T-helper 2 cell (primary cell): ENCODE measurements at regions not wholly inside any gene's neighbourhood (a gene's known extent, or its start where the extent isn't known, plus 50 kb on each side); places are given as distances from the start of the nearest gene placed in this dataset.

Experiments
- DNase-seq, 5 experiments: peaks; one replicate each; pipeline versions ENCODE4 v3.0.0 to v3.0.0-alpha.2; 2012 to 2022

DNA sequence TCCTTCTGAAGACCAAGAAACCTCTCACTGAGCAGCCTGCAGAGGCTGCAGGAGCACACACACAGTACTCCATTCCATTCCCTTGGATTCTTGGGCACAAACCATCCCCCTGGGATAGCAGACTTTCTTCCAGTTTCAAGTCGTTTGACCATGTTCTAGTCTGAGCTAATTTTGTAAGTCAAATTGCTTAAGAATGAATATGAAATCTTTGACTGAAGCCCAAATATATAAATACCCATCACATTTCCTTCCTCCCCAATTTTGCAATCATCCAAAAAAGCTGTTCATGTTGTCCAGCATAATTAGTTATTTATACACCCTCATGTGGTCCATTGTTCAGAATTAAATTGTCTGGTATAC is 231.2 kb upstream of the TPRG1 start:
- no peak for DNase-seq

GRCh38 chr3:188941103-188941502 is 230.7 kb upstream of the TPRG1 start:
- no peak for DNase-seq

DNA sequence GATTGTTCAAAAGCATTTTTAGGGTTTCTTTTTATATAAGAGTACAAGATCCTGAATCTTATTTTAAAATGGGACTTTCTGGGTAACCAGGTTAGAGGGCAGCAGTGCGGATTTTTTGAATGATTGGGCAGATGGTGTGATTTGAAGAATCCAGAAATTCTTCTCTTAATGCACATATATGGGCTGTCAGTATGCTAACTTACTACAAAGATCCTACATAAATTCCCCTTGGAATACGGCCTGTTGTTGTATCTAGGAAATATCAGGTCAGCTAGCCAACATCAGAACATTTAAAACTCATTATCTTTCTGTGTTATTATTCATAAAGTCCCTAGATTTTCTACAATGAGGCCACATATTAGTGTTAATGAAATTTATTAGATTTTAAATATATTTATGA is 229.6 kb upstream of the TPRG1 start:
- DNase-seq = no peak

GRCh38 chr3:188943591-188943990 is 228.2 kb upstream of the TPRG1 start:
- DNase-seq = no peak

- DNase-seq = no peak
These were observed 227.7 kb upstream of the TPRG1 start for GRCh38 chr3:188944108-188944507.

- DNase-seq = no peak
These were observed 225.2 kb upstream of the TPRG1 start for GRCh38 chr3:188946351-188947240.

GRCh38 chr3:188947401-188948280 is 224.1 kb upstream of the TPRG1 start:
- DNase-seq = peak in 1 of 5 experiments; percentile 64

- no peak for DNase-seq
These were observed 223.3 kb upstream of the TPRG1 start for GRCh38 chr3:188948281-188948996.

GRCh38 chr3:188948997-188949389 is 222.8 kb upstream of the TPRG1 start:
- no peak for DNase-seq

DNA sequence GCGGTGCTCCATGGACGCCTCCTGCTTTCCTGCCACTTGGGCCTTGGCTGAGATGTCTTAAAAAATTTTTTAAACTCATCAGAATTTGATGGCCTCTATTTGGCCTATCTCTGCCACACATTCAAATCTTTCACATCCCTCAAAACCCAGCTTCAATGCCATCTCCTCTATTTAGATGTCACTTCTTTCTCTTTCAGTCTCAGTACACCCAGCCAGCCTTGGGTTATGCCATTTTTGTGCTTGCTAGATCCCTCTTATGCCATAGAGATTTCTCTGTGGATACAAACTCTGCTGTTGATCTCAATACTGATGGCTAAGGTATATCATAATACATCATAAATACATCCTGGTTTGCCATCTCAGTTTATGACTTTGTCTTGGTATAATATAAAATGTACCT is 222.3 kb upstream of the TPRG1 start:
- no peak for DNase-seq

- no peak for DNase-seq
These were observed 221.8 kb upstream of the TPRG1 start for GRCh38 chr3:188949996-188950395.

- peak in 1 of 5 experiments; percentile 30 for DNase-seq
These were observed 220.8 kb upstream of the TPRG1 start for GRCh38 chr3:188950832-188951489.

DNA sequence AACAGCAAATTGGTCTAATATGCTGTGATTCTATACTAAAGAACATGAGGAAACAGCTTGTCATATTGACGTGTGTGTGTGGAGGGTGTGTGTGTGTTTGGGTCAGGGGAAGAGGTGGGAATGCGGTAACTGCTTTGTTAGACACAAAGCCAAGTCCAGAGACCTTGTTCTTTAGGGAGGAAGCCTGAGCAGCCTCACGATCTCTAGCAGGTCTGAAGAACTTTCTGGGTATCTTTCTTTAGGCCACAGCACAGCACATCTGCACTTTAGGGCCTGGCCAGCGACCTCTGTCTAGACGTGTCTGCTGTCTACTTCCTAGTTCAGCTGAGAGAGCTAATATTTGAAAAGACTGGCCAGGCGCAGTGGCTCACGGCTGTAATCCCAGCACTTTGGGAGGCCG is 220.0 kb upstream of the TPRG1 start:
- DNase-seq = no peak

GRCh38 chr3:188954590-188955208 is 217.1 kb upstream of the TPRG1 start:
- peak; percentile 20 to 79 (median 57) for DNase-seq

DNA sequence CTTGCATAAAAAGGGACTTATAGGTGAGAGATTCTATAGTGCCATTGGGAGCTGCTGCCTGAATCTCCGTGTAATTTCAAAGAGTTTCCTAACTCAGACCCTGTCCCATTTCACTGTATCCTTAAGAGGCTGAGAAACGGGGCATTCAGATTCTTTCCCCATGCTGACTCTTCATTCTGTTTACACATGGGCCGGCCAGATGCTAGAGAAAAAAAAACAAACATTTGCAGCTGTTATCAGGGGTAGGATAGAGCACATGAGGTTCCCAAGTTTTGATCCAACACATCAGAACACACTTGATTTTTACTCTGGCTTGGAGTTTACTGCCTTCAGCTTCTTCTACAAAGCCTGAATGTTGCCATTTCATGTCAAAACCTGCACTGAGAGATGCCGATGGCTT is 215.9 kb upstream of the TPRG1 start:
- DNase-seq = no peak

DNA sequence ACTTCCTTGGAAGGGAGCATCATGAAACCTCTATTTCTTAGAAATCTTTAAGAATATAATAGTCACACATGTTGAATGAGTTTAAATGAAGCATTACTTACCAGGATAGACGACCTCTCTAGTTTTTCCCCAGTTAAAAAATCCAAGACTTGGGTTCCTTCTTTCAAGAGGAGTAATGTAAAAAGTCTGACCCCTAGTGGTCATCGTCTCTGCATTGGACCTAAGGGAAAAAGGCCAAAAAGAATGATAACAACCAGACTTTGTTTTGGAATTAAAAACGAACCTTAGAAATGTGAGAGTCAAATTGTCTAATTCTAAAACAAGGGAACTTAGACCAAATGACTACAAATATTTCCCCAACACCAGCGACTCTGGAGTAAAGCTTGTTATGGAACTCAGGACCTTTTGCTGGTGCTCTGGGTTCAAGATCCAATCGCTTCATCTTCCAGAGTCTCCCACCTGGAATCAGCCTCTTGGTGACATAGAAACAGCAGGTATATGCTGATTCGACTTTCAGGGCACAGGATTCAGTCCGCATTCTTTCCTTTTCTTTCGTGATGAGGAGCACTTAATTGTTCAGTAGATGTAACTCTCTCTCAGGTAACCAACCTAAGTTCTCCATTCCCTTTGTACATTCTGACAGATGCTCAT is 214.8 kb upstream of the TPRG1 start:
- DNase-seq = peak in 1 of 5 experiments; percentile 43

GRCh38 chr3:188959013-188959412 is 212.8 kb upstream of the TPRG1 start:
- DNase-seq = no peak

- DNase-seq = peak in 1 of 5 experiments; percentile 61
These were observed 209.2 kb upstream of the TPRG1 start for GRCh38 chr3:188962253-188963247.

DNA sequence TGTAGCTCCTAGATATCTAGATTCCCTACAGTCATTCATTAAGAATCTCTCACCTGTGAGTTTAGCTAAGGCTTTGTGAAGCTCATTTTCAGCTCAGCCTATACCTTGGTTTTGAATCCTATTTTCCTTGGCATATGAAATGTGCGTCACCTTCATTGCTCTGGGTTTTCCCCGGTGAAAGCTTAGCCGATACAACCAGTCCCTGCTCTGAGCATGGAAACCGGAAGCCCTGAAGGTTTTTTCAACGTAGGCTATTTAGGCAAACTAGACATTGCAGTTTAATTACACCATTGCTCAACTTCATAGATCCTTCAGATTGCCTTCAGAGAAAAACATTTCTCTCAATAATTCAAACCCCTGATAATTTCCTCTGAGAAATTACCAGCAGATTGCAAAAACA is 206.8 kb upstream of the TPRG1 start:
- DNase-seq = no peak

DNA sequence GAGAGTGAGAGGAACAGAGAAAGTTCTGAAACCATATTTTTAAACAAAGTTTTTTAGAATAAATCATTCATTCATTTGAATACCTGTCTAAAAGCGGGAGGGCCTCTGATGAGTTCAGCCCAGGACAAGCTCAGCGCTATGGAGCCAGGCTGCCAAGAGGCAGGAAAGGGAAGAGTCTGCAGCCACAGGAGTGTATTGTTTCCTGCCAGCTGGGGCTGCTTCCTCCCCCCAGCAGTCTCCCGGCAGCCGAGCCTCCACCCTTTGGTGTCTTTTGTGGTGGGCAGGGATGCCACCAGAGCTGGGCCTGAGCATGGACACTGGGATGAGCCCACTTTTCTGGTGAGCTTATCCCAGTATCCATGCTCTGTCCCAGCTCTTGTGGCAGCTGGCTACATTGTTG is 199.5 kb upstream of the TPRG1 start:
- no peak for DNase-seq
